Neural crest cell (in vitro differentiated cells): ENCODE measurements at regions not wholly inside any gene's neighbourhood (a gene's known extent, or its start where the extent isn't known, plus 50 kb on each side); places are given as distances from the start of the nearest gene placed in this dataset.

Experiments used
- DNase-seq: peaks from one replicate; pipeline ENCODE4 v3.0.0; 2021; ENCODE audit warnings: low read depth, mixed read lengths, low spot score
- H3K27ac Mint-ChIP-seq: one replicate; pipeline ENCODE4 v1.8.0; 2021; ENCODE audit warnings: mild to moderate bottlenecking, mixed read lengths; ENCODE audit not compliant: unreplicated experiment
- H3K27me3 Mint-ChIP-seq: 2 replicates; pipeline ENCODE4 v1.8.0; 2021; ENCODE audit warnings: low read depth, mild to moderate bottlenecking, mixed read lengths
- H3K36me3 Mint-ChIP-seq: 2 replicates; pipeline ENCODE4 v1.8.0; 2021; ENCODE audit warnings: low read depth, mild to moderate bottlenecking, mixed read lengths
- H3K4me1 Mint-ChIP-seq: 2 replicates; pipeline ENCODE4 v1.8.0; 2021; ENCODE audit warnings: mixed read lengths
- H3K4me3 Mint-ChIP-seq: one replicate; pipeline ENCODE4 v1.8.0; 2021; ENCODE audit warnings: mild to moderate bottlenecking, mixed read lengths
- H3K9me3 Mint-ChIP-seq: 2 replicates; pipeline ENCODE4 v1.8.0; 2021; ENCODE audit warnings: mixed read lengths
- TF ChIP-seq, protein P1 (sequence below): fragments of 200-600 bp; sonication (generic); conservative IDR thresholded peaks from 2 replicates; pipeline ENCODE4 v1.5.0; 2021; ENCODE audit warnings: antibody characterized with exemption, mild to moderate bottlenecking

DNA sequence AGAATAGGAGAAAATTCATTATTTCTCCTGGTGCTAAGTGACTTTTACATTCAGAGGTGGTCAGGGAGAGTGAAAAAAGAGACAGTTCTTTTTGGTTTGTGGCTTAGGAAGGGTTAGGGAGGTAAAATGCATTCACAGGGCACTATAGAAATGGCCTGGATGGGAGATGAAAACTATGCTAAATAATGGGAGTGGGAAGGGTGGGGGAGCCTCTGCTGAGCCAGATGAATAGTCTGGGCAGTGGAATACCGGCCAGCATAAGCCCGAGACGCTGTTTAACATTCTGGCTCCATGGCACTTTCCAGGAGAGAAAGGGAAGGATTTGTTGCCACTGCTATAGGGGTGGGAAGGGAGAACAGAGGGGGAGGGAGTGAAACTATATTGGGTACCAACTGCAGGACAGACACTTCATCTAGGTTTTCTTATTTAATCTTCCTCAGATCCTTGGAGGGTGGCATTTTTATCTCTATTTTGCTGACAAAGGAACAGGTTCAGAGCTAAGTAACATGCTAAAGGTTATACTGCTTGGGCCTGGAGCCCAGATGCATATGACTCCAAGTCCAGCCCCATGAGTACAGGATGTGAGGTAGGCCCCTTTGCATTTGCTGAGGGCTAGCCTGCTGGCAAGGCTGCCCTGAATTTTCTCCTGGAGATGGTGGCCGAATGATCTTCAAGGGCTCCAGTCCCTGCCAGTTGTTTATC is 372.4 kb downstream of the CCSER2 start:
- H3K9me3 Mint-ChIP-seq: no peaks in the 10 kb centered on the region

DNA sequence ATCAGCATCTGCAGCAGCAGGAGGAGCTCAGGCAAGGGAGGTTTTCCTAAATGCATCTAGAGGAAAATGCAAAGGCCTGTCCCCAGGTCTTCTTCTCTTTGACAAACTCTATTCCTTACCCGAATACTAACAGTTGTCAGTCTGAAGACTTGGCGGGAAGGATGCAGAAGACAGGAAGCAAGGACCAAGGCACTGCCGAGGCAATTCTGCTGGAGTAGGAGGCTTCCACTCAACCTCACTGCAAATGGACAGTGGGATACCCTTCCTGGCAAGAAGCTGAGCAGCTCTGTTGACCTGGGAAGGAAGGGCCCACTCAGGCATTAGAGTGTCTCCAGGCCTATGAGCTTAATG is 373.0 kb downstream of the CCSER2 start:
- TF ChIP-seq, protein P1, sequence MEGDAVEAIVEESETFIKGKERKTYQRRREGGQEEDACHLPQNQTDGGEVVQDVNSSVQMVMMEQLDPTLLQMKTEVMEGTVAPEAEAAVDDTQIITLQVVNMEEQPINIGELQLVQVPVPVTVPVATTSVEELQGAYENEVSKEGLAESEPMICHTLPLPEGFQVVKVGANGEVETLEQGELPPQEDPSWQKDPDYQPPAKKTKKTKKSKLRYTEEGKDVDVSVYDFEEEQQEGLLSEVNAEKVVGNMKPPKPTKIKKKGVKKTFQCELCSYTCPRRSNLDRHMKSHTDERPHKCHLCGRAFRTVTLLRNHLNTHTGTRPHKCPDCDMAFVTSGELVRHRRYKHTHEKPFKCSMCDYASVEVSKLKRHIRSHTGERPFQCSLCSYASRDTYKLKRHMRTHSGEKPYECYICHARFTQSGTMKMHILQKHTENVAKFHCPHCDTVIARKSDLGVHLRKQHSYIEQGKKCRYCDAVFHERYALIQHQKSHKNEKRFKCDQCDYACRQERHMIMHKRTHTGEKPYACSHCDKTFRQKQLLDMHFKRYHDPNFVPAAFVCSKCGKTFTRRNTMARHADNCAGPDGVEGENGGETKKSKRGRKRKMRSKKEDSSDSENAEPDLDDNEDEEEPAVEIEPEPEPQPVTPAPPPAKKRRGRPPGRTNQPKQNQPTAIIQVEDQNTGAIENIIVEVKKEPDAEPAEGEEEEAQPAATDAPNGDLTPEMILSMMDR: no peak
- no peak for DNase-seq
- Mint-ChIP-seq H3K4me3 (no peak overlapping the region), H3K9me3 (no peaks in the 10 kb centered on the region), H3K27me3 (no peaks in the 10 kb centered on the region), H3K36me3 (no peaks in the 10 kb centered on the region), H3K27ac (no peak overlapping the region), H3K4me1 (peaks cover 7% of the 10 kb centered on the region)

More for the DNA sequence above, 372.4 kb downstream of the CCSER2 start:
- DNase-seq: no peak
- H3K4me1 Mint-ChIP-seq: peaks cover 7% of the 10 kb centered on the region
- H3K27me3 Mint-ChIP-seq: no peaks in the 10 kb centered on the region
- H3K27ac Mint-ChIP-seq: peak overlapping the region; percentile 65
- H3K4me3 Mint-ChIP-seq: no peak overlapping the region
- TF ChIP-seq, protein P1: no peak
- H3K36me3 Mint-ChIP-seq: no peaks in the 10 kb centered on the region

DNA sequence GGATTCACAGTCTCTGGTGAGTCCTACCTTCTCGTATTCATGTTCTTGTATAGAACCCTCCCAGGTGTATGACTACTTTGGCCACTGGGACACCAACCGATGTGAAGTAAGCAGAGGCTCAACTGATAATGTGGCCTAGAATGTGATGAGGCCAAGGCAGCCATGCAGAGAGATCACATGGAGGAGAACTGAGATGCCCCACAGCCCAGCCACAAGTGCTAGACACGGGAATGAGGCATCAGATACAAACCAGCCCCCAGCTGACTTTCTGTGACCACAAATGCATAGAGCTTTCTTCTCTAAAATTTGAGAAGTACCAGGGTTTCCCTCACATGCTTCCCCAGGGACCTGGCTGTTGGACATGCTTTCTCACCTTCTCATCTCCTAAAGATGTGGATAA is 375.7 kb downstream of the CCSER2 start:
- Mint-ChIP-seq H3K9me3 (peaks cover under 1% of the 10 kb centered on the region), H3K4me3 (no peak overlapping the region), H3K4me1 (peaks cover 7% of the 10 kb centered on the region), H3K27ac (no peak overlapping the region), H3K27me3 (no peaks in the 10 kb centered on the region), H3K36me3 (no peaks in the 10 kb centered on the region)
- DNase-seq: no peak
- TF ChIP-seq, protein P1: no peak

DNA sequence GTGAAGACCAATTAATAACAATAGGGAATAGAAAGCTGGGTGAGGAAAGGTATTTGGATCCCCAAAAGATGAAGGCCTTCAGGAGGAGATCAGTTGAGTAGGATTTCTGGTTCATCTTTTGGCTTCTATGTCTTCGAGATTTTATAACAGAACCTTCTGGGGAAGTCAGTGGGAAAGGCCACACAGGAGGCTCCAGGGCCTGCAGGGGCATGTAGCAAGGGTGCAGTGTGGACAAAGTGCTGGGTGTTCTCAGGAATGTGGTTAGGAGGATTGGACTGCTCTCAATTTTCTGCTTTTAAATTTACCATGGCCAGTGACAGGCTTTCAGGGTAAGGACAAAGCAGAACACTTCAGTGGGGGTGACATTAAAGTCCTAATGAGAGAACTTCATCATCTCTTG is 378.0 kb downstream of the CCSER2 start:
- no peaks in the 10 kb centered on the region for H3K4me1 Mint-ChIP-seq
- H3K27me3 Mint-ChIP-seq: peaks cover 12% of the 10 kb centered on the region
- H3K27ac Mint-ChIP-seq: no peak overlapping the region
- DNase-seq: no peak
- peaks cover 2% of the 10 kb centered on the region for H3K9me3 Mint-ChIP-seq
- TF ChIP-seq, protein P1: no peak
- H3K4me3 Mint-ChIP-seq: no peak overlapping the region
- H3K36me3 Mint-ChIP-seq: no peaks in the 10 kb centered on the region

DNA sequence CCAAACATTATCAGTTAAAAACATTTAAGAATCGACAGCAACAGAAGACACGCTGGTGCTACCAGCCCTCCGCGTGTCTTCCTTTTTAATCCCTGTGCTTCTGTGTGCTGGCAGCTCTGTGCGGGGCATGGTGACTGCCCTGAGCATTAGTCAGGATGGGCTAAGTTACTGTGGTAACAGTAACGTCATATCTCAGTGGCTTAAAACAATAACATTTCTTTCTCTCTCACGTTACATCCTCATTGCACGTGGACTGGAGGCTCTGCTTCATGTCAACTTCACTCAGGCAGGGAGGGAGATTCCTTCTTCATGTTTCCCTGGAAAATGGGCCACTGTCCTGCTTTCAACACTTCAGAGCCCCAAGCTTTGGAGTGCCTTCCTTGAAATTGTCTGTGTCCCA is 378.5 kb downstream of the CCSER2 start:
- no peak overlapping the region for H3K4me3 Mint-ChIP-seq
- DNase-seq: no peak
- no peaks in the 10 kb centered on the region for H3K4me1 Mint-ChIP-seq
- no peak overlapping the region for H3K27ac Mint-ChIP-seq
- H3K36me3 Mint-ChIP-seq: no peaks in the 10 kb centered on the region
- peaks cover 14% of the 10 kb centered on the region for H3K27me3 Mint-ChIP-seq
- H3K9me3 Mint-ChIP-seq: peaks cover 2% of the 10 kb centered on the region
- TF ChIP-seq, protein P1: no peak
